Loucy (cell line): ENCODE measurements at regions not wholly inside any gene's neighbourhood (a gene's known extent, or its start where the extent isn't known, plus 50 kb on each side); places are given as distances from the start of the nearest gene placed in this dataset.

Experiments
- H2AFZ ChIP-seq: fragments of 200-600 bp; sonication (generic); 2 replicates; pipeline ENCODE4 v1.6.0; 2016; ENCODE audit warnings: antibody characterized with exemption, mild to moderate bottlenecking, low read length, moderate library complexity
- H3F3A ChIP-seq: fragments of 200-600 bp; 2 replicates; pipeline ENCODE4 v1.6.0; 2016; ENCODE audit warnings: antibody characterized with exemption, low read depth, mild to moderate bottlenecking
- H3K27me3 ChIP-seq: fragments of 200-600 bp; sonication (generic); 2 replicates; pipeline ENCODE4 v1.6.1; 2014; ENCODE audit warnings: low read length, mild to moderate bottlenecking; ENCODE audit not compliant: insufficient read depth, poor library complexity, severe bottlenecking
- H3K36me3 ChIP-seq: fragments of 200-600 bp; sonication (generic); 2 replicates; pipeline ENCODE4 v1.6.1; 2016; ENCODE audit warnings: low read length; ENCODE audit not compliant: insufficient read depth
- H3K4me1 ChIP-seq: fragments of 200-600 bp; sonication (generic); 2 replicates; pipeline ENCODE4 v1.5.1; 2014; ENCODE audit warnings: low read length, mild to moderate bottlenecking; ENCODE audit not compliant: insufficient read depth, poor library complexity, severe bottlenecking
- H3K4me2 ChIP-seq: fragments of 200-600 bp; sonication (generic); 2 replicates; pipeline ENCODE4 v1.6.0; 2014; ENCODE audit warnings: antibody characterized with exemption, low read length, low read depth, mild to moderate bottlenecking; ENCODE audit not compliant: poor library complexity, severe bottlenecking
- H3K4me3 ChIP-seq: fragments of 200-600 bp; sonication (generic); 2 replicates; pipeline ENCODE4 v1.5.1; 2014; ENCODE audit warnings: low read length, mild to moderate bottlenecking, mixed read lengths; ENCODE audit not compliant: poor library complexity, severe bottlenecking
- H3K79me2 ChIP-seq: fragments of 200-600 bp; sonication (generic); 2 replicates; pipeline ENCODE4 v1.6.1; 2014; ENCODE audit warnings: low read length; ENCODE audit not compliant: insufficient read depth
- H3K9ac ChIP-seq: fragments of 200-600 bp; sonication (generic); 2 replicates; pipeline ENCODE4 v1.6.0; 2014; ENCODE audit warnings: mild to moderate bottlenecking, low read depth, low read length, moderate library complexity; ENCODE audit not compliant: poor library complexity, severe bottlenecking
- H3K9me2 ChIP-seq: fragments of 200-600 bp; sonication (generic); replicated peaks from 2 replicates; pipeline ENCODE4 v1.6.1; 2016; ENCODE audit warnings: low read depth, low read length, mixed read lengths
- H3K9me3 ChIP-seq: fragments of 200-600 bp; sonication (generic); 2 replicates; pipeline ENCODE4 v1.6.1; 2014; ENCODE audit warnings: mild to moderate bottlenecking, antibody characterized with exemption, low read length, low read depth; ENCODE audit not compliant: insufficient read depth
- H4K20me1 ChIP-seq: fragments of 200-600 bp; sonication (generic); 2 replicates; pipeline ENCODE4 v1.6.0; 2014; ENCODE audit warnings: antibody characterized with exemption, low read length, mild to moderate bottlenecking; ENCODE audit not compliant: insufficient read depth, poor library complexity, severe bottlenecking
- EZH2phosphoT487 ChIP-seq: fragments of 200-600 bp; IDR thresholded peaks from 2 replicates; pipeline ENCODE4 v1.6.1; 2018; ENCODE audit warnings: antibody characterized with exemption, mild to moderate bottlenecking, moderate library complexity, borderline replicate concordance
- TF ChIP-seq, protein P1 (sequence below): fragments of 200-600 bp; sonication (generic); conservative IDR thresholded peaks from 2 replicates; pipeline ENCODE4 v1.5.1; 2014; ENCODE audit warnings: mild to moderate bottlenecking, antibody characterized with exemption, low read length

DNA sequence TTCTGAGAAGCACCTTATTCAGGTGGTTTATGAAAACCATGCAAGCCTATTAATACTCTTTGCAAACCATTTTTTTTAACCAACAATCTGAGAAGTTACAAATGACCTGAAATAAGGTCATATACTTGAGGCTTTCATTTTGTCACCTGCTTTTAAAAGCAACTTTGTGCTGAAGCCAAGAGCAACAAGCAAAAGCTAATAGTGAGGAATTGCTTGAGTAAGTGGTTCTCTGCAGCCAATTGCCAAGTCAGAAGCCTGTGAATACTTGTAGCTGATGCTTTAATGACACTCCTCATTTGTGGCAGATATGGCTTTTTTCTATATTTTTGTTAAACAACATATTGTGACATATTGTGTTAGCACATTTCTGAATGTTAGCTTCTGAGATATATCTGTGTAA lies 126.7 kb upstream of the ZNF608 start:
- no peak overlapping the region for H3K9ac ChIP-seq

GRCh38 chr5:124873713-124874112 lies 127.3 kb upstream of the ZNF608 start:
- no peak overlapping the region for H3K9ac ChIP-seq
- no peaks in the 10 kb centered on the region for H3K79me2 ChIP-seq
- H2AFZ ChIP-seq = no peak overlapping the region
- no peaks in the 10 kb centered on the region for H4K20me1 ChIP-seq
- no peaks in the 10 kb centered on the region for H3K9me3 ChIP-seq
- no peaks in the 10 kb centered on the region for H3K36me3 ChIP-seq
- no peak overlapping the region for H3K4me2 ChIP-seq
- TF ChIP-seq, protein P1, sequence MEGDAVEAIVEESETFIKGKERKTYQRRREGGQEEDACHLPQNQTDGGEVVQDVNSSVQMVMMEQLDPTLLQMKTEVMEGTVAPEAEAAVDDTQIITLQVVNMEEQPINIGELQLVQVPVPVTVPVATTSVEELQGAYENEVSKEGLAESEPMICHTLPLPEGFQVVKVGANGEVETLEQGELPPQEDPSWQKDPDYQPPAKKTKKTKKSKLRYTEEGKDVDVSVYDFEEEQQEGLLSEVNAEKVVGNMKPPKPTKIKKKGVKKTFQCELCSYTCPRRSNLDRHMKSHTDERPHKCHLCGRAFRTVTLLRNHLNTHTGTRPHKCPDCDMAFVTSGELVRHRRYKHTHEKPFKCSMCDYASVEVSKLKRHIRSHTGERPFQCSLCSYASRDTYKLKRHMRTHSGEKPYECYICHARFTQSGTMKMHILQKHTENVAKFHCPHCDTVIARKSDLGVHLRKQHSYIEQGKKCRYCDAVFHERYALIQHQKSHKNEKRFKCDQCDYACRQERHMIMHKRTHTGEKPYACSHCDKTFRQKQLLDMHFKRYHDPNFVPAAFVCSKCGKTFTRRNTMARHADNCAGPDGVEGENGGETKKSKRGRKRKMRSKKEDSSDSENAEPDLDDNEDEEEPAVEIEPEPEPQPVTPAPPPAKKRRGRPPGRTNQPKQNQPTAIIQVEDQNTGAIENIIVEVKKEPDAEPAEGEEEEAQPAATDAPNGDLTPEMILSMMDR = no peak
- no peak for TF ChIP-seq EZH2phosphoT487
- no peaks in the 10 kb centered on the region for H3K27me3 ChIP-seq
- H3K9me2 ChIP-seq = no peaks in the 10 kb centered on the region
- no peak overlapping the region for H3K4me3 ChIP-seq
- H3K4me1 ChIP-seq = no peaks in the 10 kb centered on the region
- no peaks in the 10 kb centered on the region for H3F3A ChIP-seq

More for the DNA sequence above, 126.7 kb upstream of the ZNF608 start:
- no peaks in the 10 kb centered on the region for H4K20me1 ChIP-seq
- no peaks in the 10 kb centered on the region for H3K79me2 ChIP-seq
- TF ChIP-seq, protein P1 = no peak
- TF ChIP-seq EZH2phosphoT487 = no peak
- no peak overlapping the region for H3K4me2 ChIP-seq
- H3K27me3 ChIP-seq = no peaks in the 10 kb centered on the region
- no peaks in the 10 kb centered on the region for H3K36me3 ChIP-seq
- H3F3A ChIP-seq = no peaks in the 10 kb centered on the region
- no peak overlapping the region for H3K4me3 ChIP-seq
- no peaks in the 10 kb centered on the region for H3K9me2 ChIP-seq
- no peak overlapping the region for H2AFZ ChIP-seq
- H3K9me3 ChIP-seq = no peaks in the 10 kb centered on the region
- no peaks in the 10 kb centered on the region for H3K4me1 ChIP-seq

DNA sequence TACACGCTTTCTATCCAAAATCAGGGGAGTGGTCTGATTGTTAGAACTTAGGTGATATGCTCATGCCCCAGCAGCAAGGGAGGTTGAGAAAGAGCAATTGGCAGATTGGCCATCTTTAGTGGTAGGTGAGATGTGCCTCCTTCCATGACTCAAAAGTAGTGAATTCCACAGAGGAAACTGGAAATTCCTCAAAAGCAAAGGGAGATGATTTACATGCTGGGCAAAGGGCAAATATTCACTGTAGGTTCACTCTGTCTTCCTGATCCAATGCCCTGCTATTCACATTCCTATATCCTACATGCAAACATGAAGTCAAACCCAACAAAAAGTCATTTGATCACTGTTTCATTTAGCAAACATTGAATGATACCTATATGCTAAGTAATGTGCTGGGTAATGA lies 130.1 kb upstream of the ZNF608 start:
- Histone ChIP-seq H3K4me1 (no peaks in the 10 kb centered on the region), H2AFZ (no peak overlapping the region), H3K27me3 (no peaks in the 10 kb centered on the region), H3K79me2 (no peaks in the 10 kb centered on the region), H3K9ac (no peak overlapping the region), H3K4me3 (no peak overlapping the region), H4K20me1 (no peaks in the 10 kb centered on the region), H3F3A (no peaks in the 10 kb centered on the region), H3K4me2 (no peak overlapping the region), H3K9me2 (no peaks in the 10 kb centered on the region), H3K36me3 (no peaks in the 10 kb centered on the region), H3K9me3 (no peaks in the 10 kb centered on the region)
- TF ChIP-seq, protein P1 = no peak
- no peak for TF ChIP-seq EZH2phosphoT487
